Nephron progenitor cell (in vitro differentiated cells): ENCODE measurements at regions not wholly inside any gene's neighbourhood (a gene's known extent, or its start where the extent isn't known, plus 50 kb on each side); places are given as distances from the start of the nearest gene placed in this dataset.
A peak's percentile ranks its signal among the peaks of the same experiment; 100 is the strongest.

Experiments
- DNase-seq: peaks from one replicate; pipeline ENCODE4 v3.0.0; 2021
- H3K27ac Mint-ChIP-seq: 2 replicates; pipeline ENCODE4 v1.8.0; 2021; ENCODE audit warnings: mild to moderate bottlenecking, moderate library complexity, mixed read lengths
- H3K27me3 Mint-ChIP-seq: 2 replicates; pipeline ENCODE4 v1.8.0; 2021; ENCODE audit warnings: mild to moderate bottlenecking, low read depth, mixed read lengths; ENCODE audit not compliant: poor library complexity
- H3K36me3 Mint-ChIP-seq: 2 replicates; pipeline ENCODE4 v1.8.0; 2021; ENCODE audit warnings: low read depth, mixed read lengths
- H3K4me1 Mint-ChIP-seq: 2 replicates; pipeline ENCODE4 v1.8.0; 2021; ENCODE audit warnings: mixed read lengths
- H3K4me3 Mint-ChIP-seq: 2 replicates; pipeline ENCODE4 v1.8.0; 2021; ENCODE audit warnings: mild to moderate bottlenecking, moderate library complexity, mixed read lengths
- H3K9me3 Mint-ChIP-seq: 2 replicates; pipeline ENCODE4 v1.8.0; 2021; ENCODE audit warnings: mild to moderate bottlenecking, moderate library complexity, mixed read lengths
- CTCF ChIP-seq: fragments of 200-600 bp; sonication (generic); IDR thresholded peaks from 2 replicates; pipeline ENCODE4 v1.5.0; 2021; ENCODE audit warnings: antibody characterized with exemption

GRCh38 chr5:67286006-67286405, 89.4 kb upstream of the CD180 start:
- Mint-ChIP-seq H3K9me3 (peaks cover 23% of the 10 kb centered on the region), H3K4me3 (no peak overlapping the region), H3K27me3 (peaks cover 4% of the 10 kb centered on the region), H3K4me1 (peaks cover 15% of the 10 kb centered on the region), H3K27ac (peak overlapping the region; percentile 31), H3K36me3 (peaks cover 5% of the 10 kb centered on the region)
- no peak for DNase-seq
- TF ChIP-seq CTCF: no peak

GRCh38 chr5:67283988-67284487, 87.4 kb upstream of the CD180 start:
- no peak for TF ChIP-seq CTCF
- peaks cover 14% of the 10 kb centered on the region for H3K36me3 Mint-ChIP-seq
- peaks cover 43% of the 10 kb centered on the region for H3K9me3 Mint-ChIP-seq
- no peak for DNase-seq
- peaks cover 13% of the 10 kb centered on the region for H3K4me1 Mint-ChIP-seq
- no peak overlapping the region for H3K4me3 Mint-ChIP-seq
- H3K27me3 Mint-ChIP-seq: no peaks in the 10 kb centered on the region
- no peak overlapping the region for H3K27ac Mint-ChIP-seq

GRCh38 chr5:67283275-67283987, 86.8 kb upstream of the CD180 start:
- Mint-ChIP-seq H3K4me3 (no peak overlapping the region), H3K27me3 (no peaks in the 10 kb centered on the region), H3K36me3 (peaks cover 20% of the 10 kb centered on the region), H3K27ac (no peak overlapping the region), H3K4me1 (peaks cover 10% of the 10 kb centered on the region), H3K9me3 (peaks cover 49% of the 10 kb centered on the region)
- DNase-seq: no peak
- no peak for TF ChIP-seq CTCF

GRCh38 chr5:67281874-67282273, 85.3 kb upstream of the CD180 start:
- no peak for DNase-seq
- Mint-ChIP-seq H3K9me3 (peaks cover 64% of the 10 kb centered on the region), H3K4me3 (no peak overlapping the region), H3K4me1 (peaks cover 10% of the 10 kb centered on the region), H3K27me3 (no peaks in the 10 kb centered on the region), H3K27ac (no peak overlapping the region), H3K36me3 (peaks cover 36% of the 10 kb centered on the region)
- no peak for TF ChIP-seq CTCF

- Mint-ChIP-seq H3K36me3 (peaks cover 56% of the 10 kb centered on the region), H3K4me3 (no peak overlapping the region), H3K9me3 (peaks cover 71% of the 10 kb centered on the region), H3K27ac (no peak overlapping the region), H3K27me3 (no peaks in the 10 kb centered on the region), H3K4me1 (peaks cover 12% of the 10 kb centered on the region)
- TF ChIP-seq CTCF: no peak
- DNase-seq: no peak
These were observed 77.2 kb upstream of the CD180 start for GRCh38 chr5:67273689-67274356.
